ENCODE measurements at regions not wholly inside any gene's neighbourhood (a gene's known extent, or its start where the extent isn't known, plus 50 kb on each side); places are given as distances from the start of the nearest gene placed in this dataset.

- DNase-seq (ENCODE audit: low spot score) (no peak), ATAC-seq (ENCODE audit: low read depth) (no peak)
- H3K36me3 ChIP-seq (ENCODE audit: low read depth) = no peaks in the 10 kb centered on the region
- no peaks in the 10 kb centered on the region for H3K27me3 ChIP-seq (ENCODE audit: insufficient read depth, poor library complexity, severe bottlenecking)
- H3K4me1 ChIP-seq (ENCODE audit: insufficient read depth, poor library complexity, severe bottlenecking) = no peaks in the 10 kb centered on the region
- no peak overlapping the region for H3K4me3 ChIP-seq (ENCODE audit: severe bottlenecking)
- no peaks in the 10 kb centered on the region for H3K9me3 ChIP-seq (ENCODE audit: severe bottlenecking)
- TF ChIP-seq, protein P1, sequence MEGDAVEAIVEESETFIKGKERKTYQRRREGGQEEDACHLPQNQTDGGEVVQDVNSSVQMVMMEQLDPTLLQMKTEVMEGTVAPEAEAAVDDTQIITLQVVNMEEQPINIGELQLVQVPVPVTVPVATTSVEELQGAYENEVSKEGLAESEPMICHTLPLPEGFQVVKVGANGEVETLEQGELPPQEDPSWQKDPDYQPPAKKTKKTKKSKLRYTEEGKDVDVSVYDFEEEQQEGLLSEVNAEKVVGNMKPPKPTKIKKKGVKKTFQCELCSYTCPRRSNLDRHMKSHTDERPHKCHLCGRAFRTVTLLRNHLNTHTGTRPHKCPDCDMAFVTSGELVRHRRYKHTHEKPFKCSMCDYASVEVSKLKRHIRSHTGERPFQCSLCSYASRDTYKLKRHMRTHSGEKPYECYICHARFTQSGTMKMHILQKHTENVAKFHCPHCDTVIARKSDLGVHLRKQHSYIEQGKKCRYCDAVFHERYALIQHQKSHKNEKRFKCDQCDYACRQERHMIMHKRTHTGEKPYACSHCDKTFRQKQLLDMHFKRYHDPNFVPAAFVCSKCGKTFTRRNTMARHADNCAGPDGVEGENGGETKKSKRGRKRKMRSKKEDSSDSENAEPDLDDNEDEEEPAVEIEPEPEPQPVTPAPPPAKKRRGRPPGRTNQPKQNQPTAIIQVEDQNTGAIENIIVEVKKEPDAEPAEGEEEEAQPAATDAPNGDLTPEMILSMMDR (IDR thresholded peaks at IDR 0.05; ENCODE audit: poor library complexity, severe bottlenecking) = no peak
- no peak overlapping the region for H3K27ac ChIP-seq (ENCODE audit: poor library complexity, severe bottlenecking)
These were observed 469.5 kb upstream of the FAT1 start for GRCh38 chr4:187193141-187193540.

DNA sequence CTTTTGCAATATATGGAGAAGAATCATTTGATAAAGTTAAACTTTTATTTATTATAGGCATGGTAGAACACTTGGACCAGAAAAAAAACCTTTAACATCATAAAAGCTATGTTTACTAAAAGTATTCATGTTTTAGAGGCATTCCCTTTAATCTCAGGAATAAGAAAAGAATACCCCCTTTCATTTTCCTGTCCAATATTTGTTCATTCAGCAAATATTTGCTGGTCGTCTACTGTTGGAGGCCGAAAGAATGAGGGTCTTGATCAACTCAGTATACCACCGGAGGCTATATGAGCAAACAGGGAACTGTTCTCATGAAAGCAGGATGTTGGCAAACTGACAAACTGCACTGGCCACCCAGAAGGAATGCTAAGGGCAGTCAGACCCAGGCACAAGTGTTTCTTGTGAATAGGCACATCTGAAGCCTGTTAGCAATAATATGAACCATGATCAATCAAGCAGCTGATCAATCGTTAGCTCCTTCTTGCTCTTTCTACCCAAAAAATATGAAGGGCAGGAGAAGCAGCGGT, 480.8 kb upstream of the FAT1 start:
- no peak for ATAC-seq (ENCODE audit: low read depth)
- H3K4me1 ChIP-seq (ENCODE audit: insufficient read depth, poor library complexity, severe bottlenecking) = peaks cover 6% of the 10 kb centered on the region
- TF ChIP-seq, protein P1 (IDR thresholded peaks at IDR 0.05; ENCODE audit: poor library complexity, severe bottlenecking) = no peak
- no peaks in the 10 kb centered on the region for H3K9me3 ChIP-seq (ENCODE audit: severe bottlenecking)
- no peaks in the 10 kb centered on the region for H3K27me3 ChIP-seq (ENCODE audit: insufficient read depth, poor library complexity, severe bottlenecking)
- no peak overlapping the region for H3K4me3 ChIP-seq (ENCODE audit: severe bottlenecking)
- DNase-seq (ENCODE audit: low spot score) = no peak
- H3K27ac ChIP-seq (ENCODE audit: poor library complexity, severe bottlenecking) = no peak overlapping the region
- no peaks in the 10 kb centered on the region for H3K36me3 ChIP-seq (ENCODE audit: low read depth)

GRCh38 chr4:187207931-187208330, 484.3 kb upstream of the FAT1 start:
- Histone ChIP-seq H3K9me3 (ENCODE audit: severe bottlenecking) (no peaks in the 10 kb centered on the region), H3K27ac (ENCODE audit: poor library complexity, severe bottlenecking) (no peak overlapping the region), H3K27me3 (ENCODE audit: insufficient read depth, poor library complexity, severe bottlenecking) (no peaks in the 10 kb centered on the region), H3K4me1 (ENCODE audit: insufficient read depth, poor library complexity, severe bottlenecking) (peaks cover 6% of the 10 kb centered on the region), H3K4me3 (ENCODE audit: severe bottlenecking) (no peak overlapping the region), H3K36me3 (ENCODE audit: low read depth) (no peaks in the 10 kb centered on the region)
- ATAC-seq (ENCODE audit: low read depth) = no peak
- DNase-seq (ENCODE audit: low spot score) = no peak
- TF ChIP-seq, protein P1 (IDR thresholded peaks at IDR 0.05; ENCODE audit: poor library complexity, severe bottlenecking) = no peak

DNA sequence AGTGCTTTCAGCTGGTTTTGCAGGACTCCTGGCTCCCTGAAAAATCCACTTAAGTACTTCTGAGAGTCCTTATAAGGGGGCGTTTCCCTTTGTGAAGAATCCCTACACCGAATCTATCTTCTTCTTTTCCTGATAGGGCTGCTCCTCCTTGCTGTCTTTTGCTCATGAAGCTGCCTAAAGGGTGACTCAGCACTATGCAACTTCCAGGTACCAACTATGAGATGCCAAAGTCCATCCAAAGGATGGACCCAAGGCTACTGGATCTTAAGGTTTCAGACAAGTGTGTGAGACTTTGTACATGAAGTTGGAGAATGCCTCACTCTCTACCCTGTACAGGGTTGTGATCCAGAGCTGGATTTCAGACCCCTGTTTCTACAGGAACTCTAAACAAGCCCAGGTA, 485.0 kb upstream of the FAT1 start:
- TF ChIP-seq, protein P1 (IDR thresholded peaks at IDR 0.05; ENCODE audit: poor library complexity, severe bottlenecking) = no peak
- DNase-seq (ENCODE audit: low spot score) = no peak
- peaks cover 6% of the 10 kb centered on the region for H3K4me1 ChIP-seq (ENCODE audit: insufficient read depth, poor library complexity, severe bottlenecking)

GRCh38 chr4:187209921-187210613, 486.4 kb upstream of the FAT1 start:
- no peak overlapping the region for H3K27ac ChIP-seq (ENCODE audit: poor library complexity, severe bottlenecking)
- no peaks in the 10 kb centered on the region for H3K27me3 ChIP-seq (ENCODE audit: insufficient read depth, poor library complexity, severe bottlenecking)
- H3K36me3 ChIP-seq (ENCODE audit: low read depth) = no peaks in the 10 kb centered on the region
- TF ChIP-seq, protein P1 (IDR thresholded peaks at IDR 0.05; ENCODE audit: poor library complexity, severe bottlenecking) = no peak
- ATAC-seq (ENCODE audit: low read depth) (no peak), DNase-seq (ENCODE audit: low spot score) (no peak)
- no peak overlapping the region for H3K4me3 ChIP-seq (ENCODE audit: severe bottlenecking)
- no peaks in the 10 kb centered on the region for H3K4me1 ChIP-seq (ENCODE audit: insufficient read depth, poor library complexity, severe bottlenecking)
- no peaks in the 10 kb centered on the region for H3K9me3 ChIP-seq (ENCODE audit: severe bottlenecking)

More for the DNA sequence above, 485.0 kb upstream of the FAT1 start:
- Histone ChIP-seq H3K27me3 (ENCODE audit: insufficient read depth, poor library complexity, severe bottlenecking) (no peaks in the 10 kb centered on the region), H3K36me3 (ENCODE audit: low read depth) (no peaks in the 10 kb centered on the region), H3K27ac (ENCODE audit: poor library complexity, severe bottlenecking) (no peak overlapping the region), H3K9me3 (ENCODE audit: severe bottlenecking) (no peaks in the 10 kb centered on the region), H3K4me3 (ENCODE audit: severe bottlenecking) (no peak overlapping the region)
- ATAC-seq (ENCODE audit: low read depth) = no peak

All from RWPE2 (cell line).